Sigmoid colon (tissue), 6 donors: ENCODE measurements at regions not wholly inside any gene's neighbourhood (a gene's known extent, or its start where the extent isn't known, plus 50 kb on each side); places are given as distances from the start of the nearest gene placed in this dataset.

Experiments
- DNase-seq: peaks from one replicate; pipeline ENCODE4 v3.0.0-alpha.2; 2019
- H3K27ac ChIP-seq, 4 donors: fragments of 200-600 bp; sonication (generic); one replicate each; pipeline ENCODE4 v1.5.1; 2016 to 2019; ENCODE audit warnings: mild to moderate bottlenecking in 1 of 4
- H3K27me3 ChIP-seq, 3 donors: fragments of 200-600 bp; sonication (generic); one replicate each; pipeline ENCODE4 v1.5.1; 2019; ENCODE audit warnings: mild to moderate bottlenecking in 1 of 3
- H3K36me3 ChIP-seq, 4 donors: fragments of 200-600 bp; sonication (generic); one replicate each; pipeline ENCODE4 v1.5.1; 2016 to 2019
- H3K4me1 ChIP-seq, 4 donors: fragments of 200-600 bp; sonication (generic); one replicate each; pipeline ENCODE4 v1.5.1; 2017 to 2019
- H3K4me3 ChIP-seq, 4 donors: fragments of 200-600 bp; sonication (generic); one replicate each; pipeline ENCODE4 v1.5.1; 2017 to 2019; ENCODE audit warnings: mild to moderate bottlenecking in 2 of 4, moderate library complexity in 1 of 4
- H3K9me3 ChIP-seq, 4 donors: fragments of 200-600 bp in 3 of 4; sonication (generic) in 3 of 4; one replicate each; pipeline versions ENCODE4 v1.5.1 to v1.6.1; 2013 to 2019
- CTCF ChIP-seq, 4 experiments: fragments of 450-650 bp in 3 of 4; fragments of 200-600 bp in 1 of 4; IDR thresholded peaks; one replicate each; pipeline ENCODE4 v1.5.1; 2016 to 2019; ENCODE audit warnings: antibody characterized with exemption in 4 of 4, mild to moderate bottlenecking in 3 of 4, moderate library complexity in 2 of 4
- EP300 ChIP-seq, 4 donors: sonication (generic); formaldehyde crosslinking; IDR thresholded peaks; one replicate each; pipeline ENCODE4 v1.6.1; 2017; ENCODE audit warnings: antibody characterized with exemption in 4 of 4
- POLR2A ChIP-seq, 2 donors: fragments of 450-650 bp; IDR thresholded peaks; one replicate each; pipeline ENCODE4 v1.6.1; 2016; ENCODE audit warnings: antibody characterized with exemption in 2 of 2, mild to moderate bottlenecking in 2 of 2, moderate library complexity in 2 of 2
- POLR2AphosphoS5 ChIP-seq, 4 donors: sonication (generic); formaldehyde crosslinking; IDR thresholded peaks; one replicate each; pipeline ENCODE4 v1.6.1; 2017; ENCODE audit warnings: antibody characterized with exemption in 4 of 4
- WGBS, 2 donors: extraction: QIAGEN DNeasy Blood & Tissue Kit; methylation state at CpG; one replicate each; pipeline ENCODE4 v1.1.7; 2013; 5-methylcytosine and 5-hydroxymethylcytosine counted together
- intact Hi-C: fragments of 100-400 bp; cut with DNase I; formaldehyde crosslinking; loops from one replicate; pipeline ENCODE4 v1.15.1; 2023
- donor health status: healthy with polysubstance abuse.
- donor health status: healthy.

- intact Hi-C loops = no loop called here
- DNase-seq = no peak
- H3K36me3 ChIP-seq = no peaks in the 10 kb centered on the region
- TF ChIP-seq CTCF (IDR thresholded peaks at IDR 0.05) (no peak), EP300 (IDR thresholded peaks at IDR 0.05) (no peak), POLR2AphosphoS5 (IDR thresholded peaks at IDR 0.05) (no peak), POLR2A (IDR thresholded peaks at IDR 0.05) (no peak)
- no peak overlapping the region for H3K4me3 ChIP-seq
- no peak overlapping the region for H3K27ac ChIP-seq
- H3K9me3 ChIP-seq = peaks cover 0 to 2% (median 0%) of the 10 kb centered on the region in 4 donors
- no peaks in the 10 kb centered on the region for H3K27me3 ChIP-seq
- 82 to 87% methylated on average over 2 of the region's 2 CpGs for WGBS, 2 donors
- no peaks in the 10 kb centered on the region for H3K4me1 ChIP-seq
Measured at GRCh38 chr3:65060904-65061303, 373.1 kb upstream of the ADAMTS9 start.

- Histone ChIP-seq H3K4me3 (no peak overlapping the region), H3K27ac (no peak overlapping the region), H3K4me1 (no peaks in the 10 kb centered on the region), H3K27me3 (no peaks in the 10 kb centered on the region), H3K36me3 (no peaks in the 10 kb centered on the region), H3K9me3 (no peaks in the 10 kb centered on the region)
- no peak for DNase-seq
- TF ChIP-seq EP300 (IDR thresholded peaks at IDR 0.05) (no peak), CTCF (IDR thresholded peaks at IDR 0.05) (no peak), POLR2A (IDR thresholded peaks at IDR 0.05) (no peak), POLR2AphosphoS5 (IDR thresholded peaks at IDR 0.05) (no peak)
- intact Hi-C loops = no loop called here
- WGBS, 2 donors = 88 to 96% methylated on average over 1 of the region's 1 CpG
Measured at GRCh38 chr3:65052101-65052500, 364.3 kb upstream of the ADAMTS9 start.

GRCh38 chr3:65048151-65048550, 360.4 kb upstream of the ADAMTS9 start:
- 93 to 94% methylated on average over 1 of the region's 1 CpG for WGBS, 2 donors
- no peak for TF ChIP-seq POLR2AphosphoS5 (IDR thresholded peaks at IDR 0.05)
- no peak for TF ChIP-seq EP300 (IDR thresholded peaks at IDR 0.05)
- no peak for TF ChIP-seq POLR2A (IDR thresholded peaks at IDR 0.05)
- no peak for TF ChIP-seq CTCF (IDR thresholded peaks at IDR 0.05)
- Histone ChIP-seq H3K27ac (no peak overlapping the region), H3K36me3 (no peaks in the 10 kb centered on the region), H3K27me3 (no peaks in the 10 kb centered on the region), H3K4me1 (no peaks in the 10 kb centered on the region), H3K4me3 (no peak overlapping the region), H3K9me3 (no peaks in the 10 kb centered on the region)
- intact Hi-C loops = no loop called here
- DNase-seq = no peak

GRCh38 chr3:65045138-65045537, 357.3 kb upstream of the ADAMTS9 start:
- no peaks in the 10 kb centered on the region for H3K4me1 ChIP-seq
- TF ChIP-seq POLR2A (IDR thresholded peaks at IDR 0.05) = no peak
- no peak for TF ChIP-seq CTCF (IDR thresholded peaks at IDR 0.05)
- TF ChIP-seq EP300 (IDR thresholded peaks at IDR 0.05) = no peak
- no peak for TF ChIP-seq POLR2AphosphoS5 (IDR thresholded peaks at IDR 0.05)
- H3K9me3 ChIP-seq = no peaks in the 10 kb centered on the region
- intact Hi-C loops = no loop called here
- no peak overlapping the region for H3K27ac ChIP-seq
- 71 to 72% methylated on average over 1 of the region's 1 CpG for WGBS, 2 donors
- H3K4me3 ChIP-seq = no peak overlapping the region
- no peak for DNase-seq
- H3K27me3 ChIP-seq = no peaks in the 10 kb centered on the region
- H3K36me3 ChIP-seq = no peaks in the 10 kb centered on the region

GRCh38 chr3:65044401-65044800, 356.6 kb upstream of the ADAMTS9 start:
- intact Hi-C loops = no loop called here
- WGBS, 2 donors = 96 to 97% methylated on average over 6 of the region's 6 CpGs
- Histone ChIP-seq H3K36me3 (no peaks in the 10 kb centered on the region), H3K4me1 (no peaks in the 10 kb centered on the region), H3K9me3 (no peaks in the 10 kb centered on the region), H3K27ac (no peak overlapping the region), H3K27me3 (no peaks in the 10 kb centered on the region), H3K4me3 (no peak overlapping the region)
- DNase-seq = no peak
- TF ChIP-seq CTCF (IDR thresholded peaks at IDR 0.05) (no peak), POLR2AphosphoS5 (IDR thresholded peaks at IDR 0.05) (no peak), POLR2A (IDR thresholded peaks at IDR 0.05) (no peak), EP300 (IDR thresholded peaks at IDR 0.05) (no peak)
